HG03159 (cell line): ENCODE measurements at regions not wholly inside any gene's neighbourhood (a gene's known extent, or its start where the extent isn't known, plus 50 kb on each side); places are given as distances from the start of the nearest gene placed in this dataset.
"Not testable (repeated sequence)": the region's sequence is repeated elsewhere in the genome, so short reads cannot be mapped to it uniquely, and the experiment has no call there.

Experiments used
- ATAC-seq: cut with Tn5 transposase; IDR thresholded peaks from one replicate; pipeline ENCODE4 v1.9.1; 2021; ENCODE audit warnings: mild to moderate bottlenecking, moderate library complexity; ENCODE audit not compliant: unreplicated experiment

GRCh38 chr2:179332903-179333302 is 68.3 kb upstream of the SESTD1 start:
- ATAC-seq = no peak

GRCh38 chr2:179331061-179331460 is 66.4 kb upstream of the SESTD1 start:
- no peak for ATAC-seq

DNA sequence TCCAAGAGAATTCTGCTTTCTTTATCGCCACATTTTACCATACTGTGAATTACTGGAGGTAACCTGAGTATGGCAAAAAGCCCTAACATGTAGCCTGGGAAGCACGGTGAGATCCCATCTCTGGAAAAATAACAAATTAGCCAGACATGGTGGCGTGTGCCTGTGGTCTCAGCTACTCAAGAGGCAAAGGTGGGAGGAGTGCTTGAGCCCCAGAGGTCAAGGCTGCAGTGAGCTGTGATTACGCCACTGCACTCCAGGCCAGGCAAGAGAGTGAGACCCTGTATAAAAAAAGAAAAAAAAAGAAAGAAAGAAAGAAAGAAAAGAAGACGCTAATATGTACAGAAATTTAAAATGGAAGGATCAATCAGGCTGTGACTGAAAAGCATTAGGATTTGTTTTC is 57.7 kb upstream of the SESTD1 start:
- ATAC-seq = no peak

DNA sequence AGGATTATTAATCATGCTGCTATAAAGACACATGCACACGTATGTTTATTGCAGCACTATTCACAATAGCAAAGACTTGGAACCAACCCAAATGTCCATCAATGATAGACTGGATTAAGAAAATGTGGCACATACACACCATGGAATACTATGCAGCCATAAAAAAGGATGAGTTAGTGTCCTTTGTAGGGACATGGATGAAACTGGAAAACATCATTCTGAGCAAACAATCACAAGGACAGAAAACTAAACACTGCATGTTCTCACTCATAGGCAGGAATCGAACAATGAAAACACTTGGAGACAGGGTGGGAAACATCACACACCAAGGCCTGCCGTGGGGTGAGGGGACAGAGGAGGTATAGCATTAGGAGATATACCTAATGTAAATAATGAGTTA is 56.4 kb upstream of the SESTD1 start:
- ATAC-seq = not testable (repeated sequence)

- not testable (repeated sequence) for ATAC-seq
Observed at GRCh38 chr2:179314729-179315128, 50.1 kb upstream of the SESTD1 start.
